MM.1S (cell line): ENCODE measurements at regions not wholly inside any gene's neighbourhood (a gene's known extent, or its start where the extent isn't known, plus 50 kb on each side); places are given as distances from the start of the nearest gene placed in this dataset.

ENCODE experiments used
- EZH2 ChIP-seq: fragments of 300-600 bp; sonication (generic); optimal IDR thresholded peaks from 2 replicates; pipeline ENCODE3; 2017; ENCODE audit warnings: low read depth, mild to moderate bottlenecking, antibody characterized with exemption, low read length, mixed read lengths
- EZH2phosphoT487 ChIP-seq: fragments of 300-600 bp; sonication (generic); IDR thresholded peaks from 2 replicates; pipeline ENCODE4 v1.6.1; 2018; ENCODE audit warnings: antibody characterized with exemption, low read length
- TF ChIP-seq, protein P1 (sequence below): fragments of 300-600 bp; sonication (generic); IDR thresholded peaks from 2 replicates; pipeline ENCODE4 v1.5.1; 2016; ENCODE audit warnings: antibody characterized with exemption, low read length, mixed read lengths

- TF ChIP-seq, protein P1, sequence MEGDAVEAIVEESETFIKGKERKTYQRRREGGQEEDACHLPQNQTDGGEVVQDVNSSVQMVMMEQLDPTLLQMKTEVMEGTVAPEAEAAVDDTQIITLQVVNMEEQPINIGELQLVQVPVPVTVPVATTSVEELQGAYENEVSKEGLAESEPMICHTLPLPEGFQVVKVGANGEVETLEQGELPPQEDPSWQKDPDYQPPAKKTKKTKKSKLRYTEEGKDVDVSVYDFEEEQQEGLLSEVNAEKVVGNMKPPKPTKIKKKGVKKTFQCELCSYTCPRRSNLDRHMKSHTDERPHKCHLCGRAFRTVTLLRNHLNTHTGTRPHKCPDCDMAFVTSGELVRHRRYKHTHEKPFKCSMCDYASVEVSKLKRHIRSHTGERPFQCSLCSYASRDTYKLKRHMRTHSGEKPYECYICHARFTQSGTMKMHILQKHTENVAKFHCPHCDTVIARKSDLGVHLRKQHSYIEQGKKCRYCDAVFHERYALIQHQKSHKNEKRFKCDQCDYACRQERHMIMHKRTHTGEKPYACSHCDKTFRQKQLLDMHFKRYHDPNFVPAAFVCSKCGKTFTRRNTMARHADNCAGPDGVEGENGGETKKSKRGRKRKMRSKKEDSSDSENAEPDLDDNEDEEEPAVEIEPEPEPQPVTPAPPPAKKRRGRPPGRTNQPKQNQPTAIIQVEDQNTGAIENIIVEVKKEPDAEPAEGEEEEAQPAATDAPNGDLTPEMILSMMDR = no peak
- TF ChIP-seq EZH2 = no peak
- TF ChIP-seq EZH2phosphoT487 = no peak
Measured at GRCh38 chr1:68293122-68293521, 60.8 kb upstream of the WLS start.
